HG03045 (cell line): ENCODE measurements at regions not wholly inside any gene's neighbourhood (a gene's known extent, or its start where the extent isn't known, plus 50 kb on each side); places are given as distances from the start of the nearest gene placed in this dataset.

Experiments
- ATAC-seq: cut with Tn5 transposase; IDR thresholded peaks from one replicate; pipeline ENCODE4 v1.9.1; 2021; ENCODE audit warnings: mild to moderate bottlenecking, moderate library complexity; ENCODE audit not compliant: unreplicated experiment

- no peak for ATAC-seq
These were observed 491.3 kb upstream of the AGTR1 start for GRCh38 chr3:148206446-148206845.

GRCh38 chr3:148208975-148209374, 488.7 kb upstream of the AGTR1 start:
- no peak for ATAC-seq

- no peak for ATAC-seq
These were observed 486.0 kb upstream of the AGTR1 start for GRCh38 chr3:148211725-148212124.

- no peak for ATAC-seq
These were observed 483.0 kb upstream of the AGTR1 start for GRCh38 chr3:148214705-148215104.

GRCh38 chr3:148217317-148217716, 480.4 kb upstream of the AGTR1 start:
- no peak for ATAC-seq

GRCh38 chr3:148218222-148218621, 479.5 kb upstream of the AGTR1 start:
- ATAC-seq: no peak

- ATAC-seq: no peak
These were observed 477.7 kb upstream of the AGTR1 start for GRCh38 chr3:148219999-148220398.

- ATAC-seq: no peak
These were observed 476.4 kb upstream of the AGTR1 start for GRCh38 chr3:148221303-148221702.

GRCh38 chr3:148223266-148223665, 474.4 kb upstream of the AGTR1 start:
- no peak for ATAC-seq

- no peak for ATAC-seq
These were observed 471.5 kb upstream of the AGTR1 start for GRCh38 chr3:148226246-148226645.

- no peak for ATAC-seq
These were observed 470.2 kb upstream of the AGTR1 start for GRCh38 chr3:148227534-148227933.

- peak; percentile 81 for ATAC-seq
These were observed 468.6 kb upstream of the AGTR1 start for GRCh38 chr3:148229107-148229506.

GRCh38 chr3:148230473-148230872, 467.2 kb upstream of the AGTR1 start:
- no peak for ATAC-seq

GRCh38 chr3:148232389-148232788, 465.3 kb upstream of the AGTR1 start:
- ATAC-seq: no peak

- ATAC-seq: no peak
These were observed 464.3 kb upstream of the AGTR1 start for GRCh38 chr3:148233403-148233802.

GRCh38 chr3:148234536-148234935, 463.2 kb upstream of the AGTR1 start:
- no peak for ATAC-seq

- ATAC-seq: no peak
These were observed 462.1 kb upstream of the AGTR1 start for GRCh38 chr3:148235566-148235965.

GRCh38 chr3:148238421-148238821, 459.3 kb upstream of the AGTR1 start:
- no peak for ATAC-seq

GRCh38 chr3:148240351-148240750, 457.4 kb upstream of the AGTR1 start:
- ATAC-seq: no peak

- ATAC-seq: no peak
These were observed 454.1 kb upstream of the AGTR1 start for GRCh38 chr3:148243609-148244008.

GRCh38 chr3:148246291-148246923, 451.3 kb upstream of the AGTR1 start:
- no peak for ATAC-seq

- ATAC-seq: no peak
These were observed 444.0 kb upstream of the AGTR1 start for GRCh38 chr3:148253713-148254112.

- ATAC-seq: no peak
These were observed 443.3 kb upstream of the AGTR1 start for GRCh38 chr3:148254402-148254801.
